Heart right ventricle (tissue), 16 donors: ENCODE measurements at regions not wholly inside any gene's neighbourhood (a gene's known extent, or its start where the extent isn't known, plus 50 kb on each side); places are given as distances from the start of the nearest gene placed in this dataset.

ENCODE experiments used
- ATAC-seq, 8 donors: fragments of 200-7000 bp; cut with Tn5 transposase; one replicate each; pipeline ENCODE4 v1.9.1; 2020; ENCODE audit warnings: mild to moderate bottlenecking in 8 of 8, moderate library complexity in 8 of 8, moderate number of reproducible peaks in 1 of 8
- DNase-seq, 2 donors: peaks; one replicate each; pipeline ENCODE4 v3.0.0-alpha.2; 2020
- H3K27ac ChIP-seq, 10 donors: fragments of 200-600 bp; sonication (generic) in 2 of 10; one replicate each; pipeline versions ENCODE4 v1.5.0 to v1.8.0; 2020 to 2022; ENCODE audit warnings: mild to moderate bottlenecking in 3 of 10
- H3K27me3 ChIP-seq, 7 donors: fragments of 200-600 bp; one replicate each; pipeline ENCODE4 v1.8.0; 2021 to 2022; ENCODE audit warnings: mild to moderate bottlenecking in 2 of 7
- H3K36me3 ChIP-seq, 9 donors: fragments of 200-600 bp; sonication (generic) in 1 of 9; one replicate each; pipeline versions ENCODE4 v1.5.0 to v1.8.0; 2020 to 2022; ENCODE audit warnings: mild to moderate bottlenecking in 2 of 9
- H3K4me1 ChIP-seq, 9 donors: fragments of 200-600 bp; sonication (generic) in 1 of 9; one replicate each; pipeline versions ENCODE4 v1.5.0 to v1.8.0; 2020 to 2022; ENCODE audit warnings: mild to moderate bottlenecking in 4 of 9
- H3K4me3 ChIP-seq, 10 donors: fragments of 200-600 bp; sonication (generic) in 2 of 10; one replicate each; pipeline versions ENCODE4 v1.5.0 to v1.8.0; 2020 to 2022; ENCODE audit warnings: mild to moderate bottlenecking in 7 of 10, moderate library complexity in 2 of 10
- H3K9me3 ChIP-seq, 11 donors: fragments of 200-600 bp in 10 of 11; sonication (generic) in 2 of 11; one replicate each; pipeline versions ENCODE4 v1.5.0 to v1.8.0; 2013 to 2022; ENCODE audit warnings: mild to moderate bottlenecking in 2 of 11, control low read depth in 1 of 11, moderate library complexity in 1 of 11
- WGBS, 2 donors: extraction: QIAGEN DNeasy Blood & Tissue Kit; methylation state at CpG; one replicate each; pipeline ENCODE4 v1.1.7; 2013; ENCODE audit warnings: inconsistent platforms in 1 of 2; 5-methylcytosine and 5-hydroxymethylcytosine counted together
- intact Hi-C, 10 donors: fragments of 100-400 bp; cut with DNase I; formaldehyde crosslinking; loops; one replicate each; pipeline versions ENCODE4 v1.11.1 to v1.14.2; 2022
- TF ChIP-seq, protein P1 (sequence below), 9 donors: fragments of 200-600 bp; sonication (generic) in 2 of 9; IDR thresholded peaks; one replicate each; pipeline versions ENCODE4 v1.5.0 to v1.8.0; 2021 to 2022; ENCODE audit warnings: antibody characterized with exemption in 9 of 9, mild to moderate bottlenecking in 5 of 9, moderate library complexity in 1 of 9
- donor health status: Arrhythmogenic right ventricular cardiomyopathy.
- donor health status: ischemic (EF 13 %, LVEDD 7.1; RV severe dilation, severe dysfunction).
- donor health status: healthy with polysubstance abuse.
- donor health status: DM: no; HTN: yes; CAD: no.
- donor health status: DM: no; HTN: no; CAD: no.
- donor health status: ischemic (EF 25% LVEDD 6.9; RV normal size, moderate dysfunction).
- donor health status: ischemic (EF 25% LVEDD 5.7; RV mildly dilated, moderate dysfunction).
- donor health status: healthy.
- donor health status: DM: yes; HTN: yes; CAD: no.
- donor health status: Ischemic cardiomyopathy.
- donor health status: ischemic (EF 35%, LVEDD 5.7; RV mildly dilated, moderate dysfunction).
- donor health status: nonischemic (EF 11% LVEDD 7.7; RV severe dilation, severe dysfunction).
- donor health status: DM: yes; HTN: yes; CAD: no.
- donor health status: PGD.
- donor health status: ischemic (EF 29% LVEDD 5.4; RV normal size, mild dysfunction).
- donor health status: nonischemic (EF 23%, LVEDD 6.1; RV moderate dilation, normal function).

DNA sequence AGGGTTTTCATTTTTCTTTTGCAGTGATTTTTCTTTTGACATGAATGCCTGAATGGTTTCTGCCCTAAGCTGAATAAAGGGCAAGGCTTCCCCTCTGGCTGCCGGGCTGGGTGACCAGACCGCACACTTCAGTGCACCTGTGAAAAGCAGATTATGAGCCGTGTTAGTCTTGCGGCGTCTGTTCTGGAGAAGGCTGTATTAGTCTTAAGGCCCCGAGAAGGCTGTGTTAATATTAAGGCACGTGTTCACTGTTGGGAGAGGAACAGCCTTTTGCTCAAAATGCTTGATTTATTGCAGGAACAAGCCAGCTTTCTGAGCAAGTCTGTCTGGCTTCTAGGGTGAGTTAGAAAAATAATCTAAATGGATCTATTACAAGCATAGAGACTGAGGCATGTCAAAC, 54.7 kb upstream of the DNAH14 start:
- no peaks in the 10 kb centered on the region for H3K36me3 ChIP-seq
- DNase-seq (no peak), ATAC-seq (no peak)
- H3K9me3 ChIP-seq, result peaks cover 0 to under 1% (median 0%) of the 10 kb centered on the region in 11 donors
- TF ChIP-seq, protein P1, sequence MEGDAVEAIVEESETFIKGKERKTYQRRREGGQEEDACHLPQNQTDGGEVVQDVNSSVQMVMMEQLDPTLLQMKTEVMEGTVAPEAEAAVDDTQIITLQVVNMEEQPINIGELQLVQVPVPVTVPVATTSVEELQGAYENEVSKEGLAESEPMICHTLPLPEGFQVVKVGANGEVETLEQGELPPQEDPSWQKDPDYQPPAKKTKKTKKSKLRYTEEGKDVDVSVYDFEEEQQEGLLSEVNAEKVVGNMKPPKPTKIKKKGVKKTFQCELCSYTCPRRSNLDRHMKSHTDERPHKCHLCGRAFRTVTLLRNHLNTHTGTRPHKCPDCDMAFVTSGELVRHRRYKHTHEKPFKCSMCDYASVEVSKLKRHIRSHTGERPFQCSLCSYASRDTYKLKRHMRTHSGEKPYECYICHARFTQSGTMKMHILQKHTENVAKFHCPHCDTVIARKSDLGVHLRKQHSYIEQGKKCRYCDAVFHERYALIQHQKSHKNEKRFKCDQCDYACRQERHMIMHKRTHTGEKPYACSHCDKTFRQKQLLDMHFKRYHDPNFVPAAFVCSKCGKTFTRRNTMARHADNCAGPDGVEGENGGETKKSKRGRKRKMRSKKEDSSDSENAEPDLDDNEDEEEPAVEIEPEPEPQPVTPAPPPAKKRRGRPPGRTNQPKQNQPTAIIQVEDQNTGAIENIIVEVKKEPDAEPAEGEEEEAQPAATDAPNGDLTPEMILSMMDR (IDR thresholded peaks at IDR 0.05), result no peak
- WGBS, 2 donors, result 64 to 67% methylated on average over 7 of the region's 7 CpGs
- H3K27me3 ChIP-seq, result peaks cover 0 to 54% (median 26%) of the 10 kb centered on the region in 7 donors
- intact Hi-C loops, result no loop called here
- H3K4me3 ChIP-seq, result no peak overlapping the region
- H3K27ac ChIP-seq, result no peak overlapping the region
- H3K4me1 ChIP-seq, result no peaks in the 10 kb centered on the region

DNA sequence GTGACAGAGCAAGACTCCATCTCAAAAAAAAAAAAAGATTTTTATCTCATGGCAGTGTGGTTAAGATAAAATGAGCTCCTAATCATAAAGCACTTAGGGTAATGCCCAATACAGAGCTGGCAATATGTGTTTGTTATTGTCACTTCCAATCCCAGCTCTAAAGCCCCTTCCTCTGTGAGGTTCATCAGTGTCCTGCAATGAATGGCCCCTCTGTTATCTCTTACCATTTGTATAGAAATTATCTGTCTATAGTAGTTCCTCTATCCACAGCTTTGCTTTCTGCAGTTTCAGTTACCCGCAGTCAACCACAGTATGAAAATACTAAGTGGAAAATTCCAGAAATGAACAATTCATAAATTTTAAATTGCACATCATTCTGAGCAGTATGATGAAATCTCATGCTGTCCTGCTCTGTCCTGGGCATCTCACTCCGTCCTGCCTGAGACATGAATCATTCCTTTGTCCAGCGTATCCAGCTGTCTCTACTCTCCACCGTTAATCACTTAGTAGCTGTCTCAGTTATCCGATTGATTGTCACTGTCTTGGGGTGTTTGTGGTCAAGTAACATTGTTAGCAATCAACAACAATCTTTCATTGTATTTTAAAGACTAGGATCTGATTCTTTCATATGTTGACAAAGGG, 50.2 kb upstream of the DNAH14 start:
- Histone ChIP-seq H3K27ac (no peak overlapping the region), H3K27me3 (peaks cover 0 to 76% (median 36%) of the 10 kb centered on the region in 7 donors), H3K9me3 (no peaks in the 10 kb centered on the region), H3K4me3 (no peak overlapping the region), H3K36me3 (no peaks in the 10 kb centered on the region), H3K4me1 (no peaks in the 10 kb centered on the region)
- ATAC-seq (no peak), DNase-seq (no peak)
- intact Hi-C loops, result no loop called here
- TF ChIP-seq, protein P1 (IDR thresholded peaks at IDR 0.05), result no peak
- WGBS, 2 donors, result 36 to 40% methylated on average over 5 of the region's 5 CpGs
